NCI-H2171 treated with DMSO at 0.1 percent for 48 hours (cell line): ENCODE measurements at regions not wholly inside any gene's neighbourhood (a gene's known extent, or its start where the extent isn't known, plus 50 kb on each side); places are given as distances from the start of the nearest gene placed in this dataset.
"Not testable (repeated sequence)": the region's sequence is repeated elsewhere in the genome, so short reads cannot be mapped to it uniquely, and the experiment has no call there.

Experiments used
- DNase-seq: peaks from one replicate; lab custom pipeline; 2025; lab: John Stamatoyannopoulos, UW

DNA sequence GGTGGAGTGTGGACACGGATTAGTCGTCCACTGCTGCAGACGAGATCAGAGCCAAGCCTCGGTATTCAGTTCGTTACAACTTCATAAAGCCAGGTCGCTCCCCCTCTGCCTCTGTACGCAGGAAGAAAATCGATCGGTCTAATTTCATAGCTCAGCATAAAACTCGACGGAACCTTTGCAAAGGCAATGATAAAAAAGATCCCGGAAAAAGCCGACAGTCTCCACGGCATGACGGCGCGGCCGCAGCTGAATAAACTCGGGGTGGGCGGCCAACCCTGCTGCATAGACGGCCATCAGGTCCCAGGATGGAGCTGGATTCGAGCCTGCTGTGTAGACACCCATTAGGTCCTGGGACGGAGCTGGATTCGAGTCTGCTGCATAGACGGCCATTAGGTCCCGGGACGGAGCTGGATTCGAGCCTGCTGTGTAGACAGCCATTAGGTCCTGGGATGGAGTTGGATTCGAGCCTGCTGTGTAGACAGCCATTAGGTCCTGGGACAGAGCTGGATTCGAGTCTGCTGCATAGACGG is 113.8 kb upstream of the PPP2R3B start:
- DNase-seq = no peak

- DNase-seq = no peak
These were observed 119.6 kb upstream of the PPP2R3B start for GRCh38 chrX:506341-506740.

DNA sequence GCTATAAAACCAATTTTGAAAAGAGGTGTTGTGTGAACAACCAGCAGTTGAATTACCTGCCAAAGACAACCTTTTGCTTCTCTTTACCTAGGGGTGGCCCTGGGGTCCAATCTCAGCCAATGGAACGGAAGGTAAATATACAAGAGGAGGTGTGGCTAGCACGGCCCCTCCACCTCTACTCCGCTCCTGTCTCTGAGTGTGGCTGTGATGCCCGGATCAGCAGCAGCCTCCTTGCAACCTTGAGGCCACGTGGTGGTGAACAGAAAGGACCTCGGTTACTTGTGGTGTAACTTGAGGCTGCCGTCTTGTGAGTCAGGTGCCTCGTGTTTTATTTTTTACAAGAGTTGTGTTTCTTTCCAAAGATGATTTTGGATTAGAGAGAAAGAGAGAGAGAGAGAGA is 121.5 kb upstream of the PPP2R3B start:
- DNase-seq = no peak

GRCh38 chrX:508821-509220 is 121.8 kb upstream of the SHOX start:
- not testable (repeated sequence) for DNase-seq

- not testable (repeated sequence) for DNase-seq
These were observed 119.5 kb upstream of the SHOX start for GRCh38 chrX:511089-511488.

GRCh38 chrX:518319-518718 is 112.3 kb upstream of the SHOX start:
- no peak for DNase-seq

DNA sequence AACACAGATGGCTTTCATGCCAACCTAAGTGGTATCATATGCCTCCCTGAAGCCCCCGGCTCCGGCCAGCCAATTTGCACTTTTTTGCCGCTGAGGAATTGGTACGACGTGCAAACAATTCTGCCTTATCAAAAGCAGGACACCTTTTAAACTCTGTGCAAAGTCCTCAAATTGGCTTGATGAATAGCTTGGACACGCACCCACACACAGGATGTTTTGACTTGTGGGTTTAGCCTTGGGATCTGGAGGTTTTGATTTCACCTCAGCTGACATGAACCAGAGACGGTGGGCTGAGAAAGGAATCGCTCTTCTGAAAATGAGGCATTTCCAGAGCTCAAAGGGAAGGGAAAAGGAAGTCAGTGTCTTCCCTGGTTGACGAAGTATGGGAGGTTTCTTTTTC is 110.8 kb upstream of the SHOX start:
- no peak for DNase-seq

GRCh38 chrX:522456-522855 is 108.1 kb upstream of the SHOX start:
- DNase-seq = no peak

- no peak for DNase-seq
These were observed 105.5 kb upstream of the SHOX start for GRCh38 chrX:525134-525533.

GRCh38 chrX:526295-527224 is 104.0 kb upstream of the SHOX start:
- no peak for DNase-seq

- DNase-seq = no peak
These were observed 99.6 kb upstream of the SHOX start for GRCh38 chrX:530726-531610.

GRCh38 chrX:531611-531936 is 99.0 kb upstream of the SHOX start:
- no peak for DNase-seq

- no peak for DNase-seq
These were observed 95.8 kb upstream of the SHOX start for GRCh38 chrX:534804-535203.

DNA sequence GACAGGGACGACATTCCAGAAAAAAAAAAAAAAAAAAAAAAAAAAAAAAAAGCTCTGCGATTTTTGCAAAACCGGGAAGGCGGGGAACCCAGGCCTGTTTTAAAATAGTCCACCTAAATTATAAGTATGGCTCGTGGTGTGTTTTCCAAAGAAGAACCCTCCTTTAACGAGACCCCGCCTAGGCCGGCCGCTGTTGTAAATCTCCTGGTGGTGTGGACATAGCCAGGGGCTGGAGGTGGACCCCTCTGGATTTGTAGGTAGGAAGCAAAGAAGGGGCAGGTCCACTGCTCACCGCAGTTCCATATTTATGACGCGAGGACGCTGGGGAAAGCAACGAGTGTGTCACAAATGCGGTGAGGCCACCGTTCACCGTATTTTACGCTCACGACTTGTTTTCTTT is 94.0 kb upstream of the SHOX start:
- no peak for DNase-seq

DNA sequence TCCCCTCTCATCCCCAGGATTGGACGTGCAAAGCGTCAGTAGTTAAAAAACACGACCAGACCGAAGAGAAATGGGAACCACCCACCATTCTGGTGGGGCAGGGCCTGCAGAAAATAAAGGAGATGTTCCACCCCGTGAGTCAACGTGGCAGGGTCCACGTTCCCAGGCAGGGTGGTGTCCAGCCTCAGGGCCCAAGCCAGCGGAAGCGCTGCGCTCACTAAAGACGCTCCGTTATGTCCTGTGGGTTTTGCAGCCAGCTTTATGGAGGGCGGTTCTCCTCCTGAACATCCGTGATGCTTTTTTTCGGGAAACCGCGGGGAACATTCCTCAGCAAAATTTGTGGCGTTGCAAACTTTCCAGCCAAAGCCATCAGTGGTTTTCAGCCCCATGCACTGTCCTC is 93.4 kb upstream of the SHOX start:
- no peak for DNase-seq

DNA sequence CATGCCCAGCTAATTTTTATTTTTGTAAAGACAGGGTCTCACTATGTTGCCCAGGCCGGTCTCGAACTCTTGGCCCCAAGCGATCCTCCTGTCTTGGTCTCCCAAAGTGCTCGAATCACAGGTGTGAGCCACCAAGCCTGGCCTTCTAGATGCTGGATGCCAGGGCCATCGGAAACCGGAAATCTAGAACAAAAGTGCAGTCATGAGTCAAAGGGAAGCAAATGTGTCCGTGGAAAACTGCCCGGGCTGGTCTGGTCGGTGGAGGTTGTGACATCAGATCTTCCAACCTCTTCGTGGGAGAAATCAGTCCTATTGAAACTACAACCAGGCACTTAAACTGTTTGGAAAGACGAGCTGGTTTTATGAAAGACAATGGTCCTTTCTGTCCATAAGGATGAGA is 92.3 kb upstream of the SHOX start:
- DNase-seq = no peak

DNA sequence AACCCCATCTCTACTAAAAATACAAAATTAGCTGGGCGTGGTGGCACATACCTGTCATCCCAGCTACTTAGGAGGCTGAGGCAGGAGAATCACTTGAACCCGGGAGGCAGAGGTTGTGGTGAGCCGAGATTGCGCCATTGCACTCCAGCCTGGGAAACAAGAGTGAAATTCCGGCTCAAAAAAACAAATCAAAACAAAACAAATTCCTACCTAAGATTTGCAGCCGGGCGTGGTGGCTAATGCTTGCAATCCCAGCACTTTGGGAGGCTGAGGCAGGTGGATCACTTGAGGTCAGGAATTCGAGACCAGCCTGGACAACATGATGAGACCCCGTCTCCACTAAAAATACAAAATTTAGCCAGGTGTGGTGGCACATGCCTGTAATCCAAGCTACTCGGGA is 89.6 kb upstream of the SHOX start:
- DNase-seq = not testable (repeated sequence)

- DNase-seq = no peak
These were observed 88.4 kb upstream of the SHOX start for GRCh38 chrX:542179-542578.

GRCh38 chrX:545452-545885 is 85.1 kb upstream of the SHOX start:
- DNase-seq = no peak

- DNase-seq = no peak
These were observed 80.1 kb upstream of the SHOX start for GRCh38 chrX:550514-550913.

GRCh38 chrX:551306-551705 is 79.3 kb upstream of the SHOX start:
- no peak for DNase-seq

- DNase-seq = no peak
These were observed 78.1 kb upstream of the SHOX start for GRCh38 chrX:552496-552895.

DNA sequence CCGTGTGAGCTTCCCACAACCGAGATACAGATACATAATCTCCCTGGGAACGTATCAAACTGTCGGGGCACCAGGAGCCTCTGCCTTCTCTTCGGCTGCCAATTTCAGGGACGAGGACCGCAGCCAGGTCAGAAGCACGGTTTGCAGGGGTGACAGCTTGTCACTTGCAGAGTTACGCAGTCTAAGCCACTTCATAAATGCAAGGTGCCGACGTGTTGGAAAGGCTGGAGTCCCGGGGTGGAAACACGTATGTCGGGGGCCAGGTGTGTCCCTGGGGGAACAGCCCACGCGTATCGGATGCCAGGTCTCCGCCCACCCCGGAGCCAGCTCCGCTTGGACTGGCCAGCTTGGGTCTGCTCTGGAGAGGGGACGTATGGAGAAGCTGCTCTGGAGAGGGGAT is 76.3 kb upstream of the SHOX start:
- no peak for DNase-seq
